Activated CD4-positive, CD25-positive, alpha-beta regulatory T cell (primary cell): ENCODE measurements at regions not wholly inside any gene's neighbourhood (a gene's known extent, or its start where the extent isn't known, plus 50 kb on each side); places are given as distances from the start of the nearest gene placed in this dataset.
A peak's percentile ranks its signal among the peaks of the same experiment; 100 is the strongest.
"Not testable (repeated sequence)": the region's sequence is repeated elsewhere in the genome, so short reads cannot be mapped to it uniquely, and the experiment has no call there.

Experiments used
- DNase-seq, 4 experiments: peaks; one replicate each; lab custom pipeline; 2025; lab: John Stamatoyannopoulos, UW

DNA sequence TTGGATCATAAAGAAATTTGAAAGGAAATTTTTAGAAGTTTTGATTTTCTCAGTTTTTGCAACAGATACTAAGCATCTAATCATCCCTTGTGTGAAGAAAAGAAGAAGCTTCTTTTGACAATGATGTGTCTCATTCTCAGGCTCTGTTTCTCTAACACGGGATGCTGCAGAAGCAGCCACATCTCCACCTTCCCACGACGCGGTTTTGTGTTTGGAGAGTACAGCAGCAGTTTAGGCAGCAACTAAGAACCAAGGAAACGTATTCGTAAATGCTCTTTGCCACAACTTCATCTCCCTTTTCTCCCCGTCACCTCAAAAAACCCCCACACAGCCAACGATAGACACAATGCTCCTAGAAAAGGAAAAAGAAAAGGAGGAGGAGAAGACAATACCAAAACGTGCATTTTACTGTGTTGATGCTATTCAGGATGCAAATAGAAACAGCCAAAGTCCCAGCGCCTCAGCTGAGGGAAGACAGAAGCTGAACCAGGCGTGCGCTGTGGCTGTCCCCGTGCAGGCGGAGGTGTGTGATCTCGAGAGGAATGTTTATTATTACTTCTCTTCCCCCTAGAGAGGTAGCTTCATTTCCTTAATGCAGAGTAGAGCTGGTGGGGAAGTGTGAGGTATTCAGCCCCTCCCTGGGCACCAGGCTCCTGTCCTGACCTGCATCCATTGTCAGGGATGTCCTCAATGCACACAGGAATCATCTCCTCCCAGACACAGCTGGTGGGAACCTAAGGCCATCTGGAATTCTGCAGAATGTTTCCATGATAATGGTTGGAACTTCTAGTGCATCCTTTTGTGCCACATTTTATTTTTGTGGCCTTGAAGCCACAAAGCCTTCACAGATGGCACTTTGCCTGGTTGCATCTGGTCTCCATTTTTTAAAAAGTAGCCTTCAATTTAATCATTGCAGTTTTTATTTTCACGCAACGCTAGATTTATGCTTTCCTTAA, 174.6 kb upstream of the KLF6 start:
- no peak for DNase-seq

- DNase-seq: no peak
Measured at GRCh38 chr10:3958472-3958996, 173.5 kb upstream of the KLF6 start.

DNA sequence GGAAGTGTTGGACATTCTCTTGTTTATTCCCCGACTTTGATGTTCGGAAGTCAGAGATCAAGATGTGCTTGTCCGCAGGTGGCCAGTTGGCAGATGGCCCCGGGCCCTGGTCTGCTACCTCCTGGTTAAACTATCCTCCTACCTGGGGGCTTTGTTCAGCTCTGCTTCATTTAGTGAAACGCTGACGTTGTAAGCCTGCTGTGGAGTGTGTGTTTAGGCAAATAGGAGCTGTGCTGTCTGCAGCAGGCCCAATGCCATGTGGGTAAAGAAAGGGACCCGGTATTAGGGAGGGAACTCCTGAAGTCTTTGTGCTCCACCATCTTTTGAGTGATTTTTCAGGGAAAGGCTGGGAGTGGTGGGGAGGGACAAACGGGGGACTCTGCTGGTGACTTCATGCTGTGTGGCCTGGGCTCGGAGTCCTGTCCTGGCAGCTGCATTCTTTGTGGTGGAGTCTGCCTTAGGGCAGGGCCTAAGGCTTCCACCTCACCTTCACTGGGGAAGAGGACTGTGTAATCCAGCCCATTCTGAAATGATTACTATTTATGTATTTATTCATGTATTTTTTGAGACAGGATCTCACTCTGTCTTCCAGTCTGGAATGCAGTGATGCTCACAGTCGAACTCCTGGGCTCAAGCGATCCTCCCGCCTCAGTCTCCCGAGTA, 171.1 kb upstream of the KLF6 start:
- no peak for DNase-seq

- no peak for DNase-seq
Measured at GRCh38 chr10:3955493-3955892, 170.5 kb upstream of the KLF6 start.

DNA sequence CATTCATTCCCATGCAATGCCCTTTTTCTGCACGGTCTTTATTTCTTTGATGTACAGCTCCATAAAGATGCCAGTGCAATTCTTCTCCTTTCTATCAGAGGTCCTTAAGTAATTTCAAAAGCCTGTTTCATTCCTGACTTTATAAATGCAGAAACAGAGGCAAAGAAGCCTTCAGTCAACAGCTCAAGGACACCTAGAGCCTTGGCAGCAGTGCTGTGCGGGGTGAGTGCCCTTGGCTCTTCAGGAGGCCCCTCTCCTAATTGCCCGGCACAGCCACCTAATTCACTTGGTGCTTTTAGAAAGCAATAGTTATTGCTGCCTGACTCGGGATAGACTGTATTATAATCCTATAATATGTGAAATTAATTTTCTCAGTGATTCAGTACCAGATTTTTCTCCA, 169.6 kb upstream of the KLF6 start:
- no peak for DNase-seq

DNA sequence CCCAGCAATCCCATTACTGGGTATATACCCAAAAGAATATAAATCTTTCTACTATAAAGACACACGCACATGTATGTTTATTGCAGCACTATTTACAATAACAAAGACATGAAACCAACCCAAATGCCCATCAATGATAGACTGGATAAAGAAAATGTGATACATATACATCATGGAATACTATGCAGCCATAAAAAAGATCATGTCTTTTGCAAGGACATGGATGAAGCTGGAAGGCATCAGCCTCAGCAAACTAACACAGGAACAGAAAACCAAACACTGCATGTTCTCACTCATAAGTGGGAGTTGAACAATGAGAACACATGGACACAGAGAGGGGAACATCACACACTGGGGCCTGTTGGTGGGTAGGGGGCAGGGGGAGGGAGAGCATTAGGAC, 169.0 kb upstream of the KLF6 start:
- DNase-seq: not testable (repeated sequence)

- DNase-seq: no peak
Measured at GRCh38 chr10:3951993-3952392, 167.0 kb upstream of the KLF6 start.

DNA sequence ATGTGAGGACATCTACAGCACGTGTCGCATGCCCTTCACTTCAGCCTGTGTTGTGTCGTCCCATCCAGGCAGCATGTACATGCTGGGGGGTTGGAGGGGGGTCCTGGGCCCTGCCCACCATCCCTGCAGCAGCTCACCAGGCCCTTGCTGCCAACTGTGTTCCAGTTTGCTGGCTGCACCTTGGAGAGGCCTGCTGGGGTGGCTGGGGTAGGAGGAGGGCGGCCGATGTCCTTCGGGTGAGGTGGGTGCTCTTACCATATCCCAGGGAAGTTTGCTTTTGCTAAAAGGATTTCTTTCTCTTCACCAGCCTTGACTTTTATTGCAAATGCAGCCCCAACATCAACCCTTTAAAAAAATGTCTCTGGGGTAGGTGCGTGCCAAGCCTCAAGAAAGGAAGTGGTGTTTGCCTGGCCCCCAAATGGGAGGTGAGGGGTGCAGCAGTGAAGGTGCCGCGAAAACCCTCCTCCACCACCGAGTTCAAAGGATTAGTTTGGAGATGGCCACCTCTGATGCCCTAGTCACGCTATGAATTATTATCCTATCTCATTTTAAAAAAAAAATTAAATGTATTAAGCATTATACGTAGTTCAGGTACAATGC, 165.8 kb upstream of the KLF6 start:
- DNase-seq: no peak

- no peak for DNase-seq
Measured at GRCh38 chr10:3949711-3950110, 164.7 kb upstream of the KLF6 start.

DNA sequence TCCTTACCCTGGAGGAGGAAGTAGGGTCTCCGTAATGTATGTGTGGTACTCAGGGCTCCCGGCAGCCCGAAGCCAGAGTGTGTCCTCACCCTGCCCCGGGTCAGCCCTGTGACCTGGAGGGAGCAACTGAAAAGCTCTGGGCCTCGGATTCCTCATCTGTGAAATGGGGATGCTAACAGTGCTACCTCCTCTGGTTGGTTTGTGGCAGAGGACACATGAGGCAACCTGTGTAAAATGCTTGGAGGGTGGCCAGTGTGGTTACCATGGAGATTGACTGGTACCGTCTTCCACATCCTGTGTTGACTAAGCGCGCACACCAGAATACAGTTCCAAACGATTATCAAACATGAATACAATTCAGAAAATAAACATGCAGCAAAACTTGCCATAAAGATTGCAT, 163.8 kb upstream of the KLF6 start:
- peak in 2 of 4 experiments; percentile 23 to 34 for DNase-seq

- no peak for DNase-seq
Measured at GRCh38 chr10:3946234-3947229, 161.5 kb upstream of the KLF6 start.

GRCh38 chr10:3945026-3945425, 160.0 kb upstream of the KLF6 start:
- no peak for DNase-seq

DNA sequence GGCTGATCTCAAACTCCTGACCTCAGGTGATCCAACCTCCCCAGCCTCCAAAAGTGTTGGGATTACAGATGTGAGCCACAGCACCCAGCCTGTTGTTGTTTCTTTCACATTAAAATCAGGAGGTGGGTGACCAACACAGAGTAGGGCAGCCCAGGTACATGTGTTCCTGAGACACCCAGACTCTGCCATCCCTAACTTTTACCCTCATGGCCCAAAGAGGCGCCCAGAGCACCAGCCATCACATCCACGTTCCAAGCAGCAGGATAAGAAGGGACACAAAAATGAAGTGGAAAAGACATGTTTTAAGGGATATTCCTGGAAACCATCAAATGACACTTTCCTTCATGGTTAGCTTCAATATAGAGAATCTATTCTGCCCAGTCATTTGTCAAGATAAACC, 159.6 kb upstream of the KLF6 start:
- no peak for DNase-seq

- DNase-seq: no peak
Measured at GRCh38 chr10:3943695-3944257, 158.8 kb upstream of the KLF6 start.

- no peak for DNase-seq
Measured at GRCh38 chr10:3942937-3943489, 158.0 kb upstream of the KLF6 start.

GRCh38 chr10:3941676-3942075, 156.7 kb upstream of the KLF6 start:
- DNase-seq: no peak

DNA sequence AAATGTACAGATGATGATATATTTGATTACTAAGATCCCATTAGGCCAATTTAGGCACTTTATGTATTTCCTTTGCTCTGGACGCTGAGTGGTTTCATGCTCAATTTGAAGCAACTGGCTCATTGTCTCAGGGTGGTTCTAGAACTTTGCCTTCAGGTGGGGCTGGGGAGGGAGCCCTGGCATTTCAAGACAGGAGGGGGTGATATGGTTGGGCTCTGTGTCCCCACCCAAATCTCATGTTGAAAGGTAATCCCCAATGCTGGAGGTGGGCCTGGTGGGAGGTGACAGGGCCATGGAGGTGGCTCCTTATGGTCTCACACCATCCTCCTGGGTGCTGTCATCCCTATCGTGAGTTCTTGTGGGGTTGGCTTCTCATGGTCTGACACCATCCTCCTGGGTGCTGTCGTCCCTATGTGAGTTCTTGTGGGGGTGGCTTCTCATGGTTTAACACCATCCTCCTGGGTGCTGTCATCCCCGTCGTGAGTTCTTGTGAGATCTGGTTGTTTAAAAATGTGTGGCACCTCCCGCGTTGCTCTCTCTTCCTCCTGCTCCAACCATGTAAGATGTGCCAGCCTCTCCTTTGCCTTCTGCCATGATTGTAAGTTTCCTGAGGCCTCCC, 151.5 kb upstream of the KLF6 start:
- DNase-seq: no peak

GRCh38 chr10:3935933-3936359, 150.9 kb upstream of the KLF6 start:
- no peak for DNase-seq

DNA sequence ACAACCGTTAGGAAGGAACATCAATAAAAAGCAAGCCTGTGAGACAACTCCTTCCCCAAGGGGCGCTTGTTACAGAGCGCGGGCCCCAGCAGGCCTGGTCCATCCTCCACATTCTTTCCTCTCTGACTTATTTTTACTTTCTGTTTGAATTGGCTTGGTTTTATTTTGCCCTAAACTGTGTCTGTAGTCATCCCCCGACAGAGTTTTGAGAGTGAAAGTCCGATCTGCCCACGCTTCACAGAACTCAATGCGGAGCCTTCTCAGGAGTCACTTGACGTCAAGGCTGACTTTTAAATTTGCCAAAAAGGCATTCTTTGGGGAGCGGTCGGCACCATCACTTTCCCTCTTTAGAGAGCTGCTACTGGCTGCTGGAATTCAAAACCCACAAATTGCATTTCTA, 150.1 kb upstream of the KLF6 start:
- DNase-seq: peak in 3 of 4 experiments; percentile 12 to 69 (median 36)

- DNase-seq: no peak
Measured at GRCh38 chr10:3933733-3934132, 148.7 kb upstream of the KLF6 start.
